Neutrophil (primary cell): ENCODE measurements at regions not wholly inside any gene's neighbourhood (a gene's known extent, or its start where the extent isn't known, plus 50 kb on each side); places are given as distances from the start of the nearest gene placed in this dataset.
"Not testable (repeated sequence)": the region's sequence is repeated elsewhere in the genome, so short reads cannot be mapped to it uniquely, and the experiment has no call there.

ENCODE experiments used
- H3K27ac ChIP-seq: fragments of 200-600 bp; sonication (generic); 2 replicates; pipeline ENCODE4 v1.5.1; 2016; ENCODE audit warnings: mild to moderate bottlenecking, moderate library complexity
- H3K27me3 ChIP-seq: fragments of 200-600 bp; sonication (generic); 2 replicates; pipeline ENCODE4 v1.6.0; 2016; ENCODE audit warnings: mild to moderate bottlenecking
- H3K36me3 ChIP-seq: fragments of 200-600 bp; sonication (generic); 2 replicates; pipeline ENCODE4 v1.5.1; 2017
- H3K4me1 ChIP-seq, 2 experiments: fragments of 200-600 bp in 1 of 2; sonication (generic) in 1 of 2; 1 replicate in 1 of 2; 2 replicates in 1 of 2; pipeline versions ENCODE4 v1.5.1 to v1.6.1; 2013 to 2016; ENCODE audit warnings: low read depth in 1 of 2, low read length in 1 of 2, mild to moderate bottlenecking in 1 of 2, moderate library complexity in 1 of 2; ENCODE audit not compliant: control insufficient read depth in 1 of 2, insufficient read depth in 1 of 2
- H3K4me3 ChIP-seq, 2 experiments: fragments of 200-600 bp in 1 of 2; sonication (generic) in 1 of 2; 1 replicate in 1 of 2; 2 replicates in 1 of 2; pipeline ENCODE4 v1.5.1; 2013 to 2016; ENCODE audit warnings: low read depth in 1 of 2, low read length in 1 of 2, mild to moderate bottlenecking in 1 of 2, moderate library complexity in 1 of 2
- H3K9me3 ChIP-seq: fragments of 200-600 bp; sonication (generic); 2 replicates; pipeline ENCODE4 v1.5.1; 2016
- CTCF ChIP-seq: fragments of 200-600 bp; sonication (generic); IDR thresholded peaks from 2 replicates; pipeline ENCODE4 v1.5.1; 2016; ENCODE audit warnings: antibody characterized with exemption

DNA sequence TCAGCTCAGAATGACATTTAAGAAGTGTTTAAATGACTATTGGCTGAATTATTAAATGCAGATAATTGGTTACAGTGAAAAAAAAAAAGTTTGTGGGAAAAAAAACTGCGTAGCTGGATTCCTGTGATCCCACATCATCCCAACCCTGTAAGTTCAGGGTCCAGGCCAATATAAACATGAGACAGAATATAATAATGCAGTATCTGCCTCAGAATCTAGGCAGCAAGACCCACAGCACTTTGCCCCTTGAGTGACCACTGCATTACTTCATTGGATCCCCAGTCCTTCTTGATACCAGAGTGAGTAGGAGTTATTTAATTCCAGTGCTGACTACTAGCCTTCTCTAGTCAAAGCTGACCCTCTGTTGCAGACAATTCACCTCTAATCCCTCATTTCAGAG lies 272.6 kb downstream of the CCER1 start:
- TF ChIP-seq CTCF, result no peak
- no peak overlapping the region for H3K27ac ChIP-seq
- H3K27me3 ChIP-seq, result no peaks in the 10 kb centered on the region
- H3K4me1 ChIP-seq, result no peaks in the 10 kb centered on the region
- no peak overlapping the region for H3K4me3 ChIP-seq
- no peaks in the 10 kb centered on the region for H3K9me3 ChIP-seq
- H3K36me3 ChIP-seq, result no peaks in the 10 kb centered on the region

GRCh38 chr12:90679674-90680073 lies 275.3 kb downstream of the CCER1 start:
- Histone ChIP-seq H3K27ac (no peak overlapping the region), H3K9me3 (no peaks in the 10 kb centered on the region), H3K27me3 (no peaks in the 10 kb centered on the region), H3K4me1 (no peaks in the 10 kb centered on the region), H3K36me3 (no peaks in the 10 kb centered on the region), H3K4me3 (no peak overlapping the region)
- no peak for TF ChIP-seq CTCF

- H3K4me3 ChIP-seq, result no peak overlapping the region
- H3K4me1 ChIP-seq, result no peaks in the 10 kb centered on the region
- TF ChIP-seq CTCF, result no peak
- no peaks in the 10 kb centered on the region for H3K9me3 ChIP-seq
- H3K27me3 ChIP-seq, result no peaks in the 10 kb centered on the region
- H3K36me3 ChIP-seq, result no peaks in the 10 kb centered on the region
- H3K27ac ChIP-seq, result no peak overlapping the region
Observed at GRCh38 chr12:90677552-90677951, 277.4 kb downstream of the CCER1 start.

- H3K27ac ChIP-seq, result no peak overlapping the region
- H3K36me3 ChIP-seq, result no peaks in the 10 kb centered on the region
- TF ChIP-seq CTCF, result no peak
- H3K4me3 ChIP-seq, result no peak overlapping the region
- no peaks in the 10 kb centered on the region for H3K27me3 ChIP-seq
- no peaks in the 10 kb centered on the region for H3K9me3 ChIP-seq
- H3K4me1 ChIP-seq, result no peaks in the 10 kb centered on the region
Observed at GRCh38 chr12:90677055-90677454, 277.9 kb downstream of the CCER1 start.

- no peak for TF ChIP-seq CTCF
- Histone ChIP-seq H3K36me3 (no peaks in the 10 kb centered on the region), H3K27me3 (no peaks in the 10 kb centered on the region), H3K9me3 (no peaks in the 10 kb centered on the region), H3K4me1 (no peaks in the 10 kb centered on the region), H3K4me3 (no peak overlapping the region), H3K27ac (no peak overlapping the region)
Observed at GRCh38 chr12:90675106-90675505, 279.9 kb downstream of the CCER1 start.

GRCh38 chr12:90672081-90672480 lies 282.9 kb downstream of the CCER1 start:
- H3K4me3 ChIP-seq, result no peak overlapping the region
- TF ChIP-seq CTCF, result no peak
- H3K27ac ChIP-seq, result no peak overlapping the region

GRCh38 chr12:90663949-90664348 lies 291.0 kb downstream of the CCER1 start:
- H3K36me3 ChIP-seq, H3K9me3 ChIP-seq, H3K4me1 ChIP-seq, H3K4me3 ChIP-seq, H3K27ac ChIP-seq, H3K27me3 ChIP-seq: not testable (repeated sequence)

More at GRCh38 chr12:90672081-90672480, 282.9 kb downstream of the CCER1 start:
- Histone ChIP-seq H3K9me3 (no peaks in the 10 kb centered on the region), H3K4me1 (no peaks in the 10 kb centered on the region), H3K27me3 (no peaks in the 10 kb centered on the region), H3K36me3 (no peaks in the 10 kb centered on the region)
